ENCODE measurements at regions not wholly inside any gene's neighbourhood (a gene's known extent, or its start where the extent isn't known, plus 50 kb on each side); places are given as distances from the start of the nearest gene placed in this dataset.
"Not testable (repeated sequence)": the region's sequence is repeated elsewhere in the genome, so short reads cannot be mapped to it uniquely, and the experiment has no call there.

GRCh38 chr1:244328476-244328875 is 123.2 kb downstream of the ADSS2 start:
- no peaks in the 10 kb centered on the region for H3K36me3 ChIP-seq
- no peaks in the 10 kb centered on the region for H3K27me3 ChIP-seq

GRCh38 chr1:244329591-244330317 is 122.0 kb downstream of the ADSS2 start:
- H3K4me1 ChIP-seq (ENCODE audit: low read depth), result no peaks in the 10 kb centered on the region
- no peak for TF ChIP-seq CTCF (IDR thresholded peaks at IDR 0.05; ENCODE audit: low read depth, low read length)

More at GRCh38 chr1:244328476-244328875, 123.2 kb downstream of the ADSS2 start:
- no peak overlapping the region for H3K27ac ChIP-seq
- no peaks in the 10 kb centered on the region for H3K4me1 ChIP-seq (ENCODE audit: low read depth)
- DNase-seq (ENCODE audit: low read depth in 1 of 2, low spot score in 1 of 2), result no peak
- H3K4me3 ChIP-seq, result no peak overlapping the region
- no peak for TF ChIP-seq CTCF (IDR thresholded peaks at IDR 0.05; ENCODE audit: low read depth, low read length)
- H3K9me3 ChIP-seq (ENCODE audit: low read depth), result no peaks in the 10 kb centered on the region

GRCh38 chr1:244330318-244330625 is 121.4 kb downstream of the ADSS2 start:
- DNase-seq (ENCODE audit: low read depth in 1 of 2, low spot score in 1 of 2), result no peak
- no peak for TF ChIP-seq CTCF (IDR thresholded peaks at IDR 0.05; ENCODE audit: low read depth, low read length)
- Histone ChIP-seq H3K4me1 (ENCODE audit: low read depth) (no peaks in the 10 kb centered on the region), H3K27me3 (no peaks in the 10 kb centered on the region), H3K9me3 (ENCODE audit: low read depth) (no peaks in the 10 kb centered on the region), H3K36me3 (no peaks in the 10 kb centered on the region), H3K27ac (no peak overlapping the region), H3K4me3 (no peak overlapping the region)

More at GRCh38 chr1:244329591-244330317, 122.0 kb downstream of the ADSS2 start:
- H3K9me3 ChIP-seq (ENCODE audit: low read depth), result no peaks in the 10 kb centered on the region
- no peaks in the 10 kb centered on the region for H3K36me3 ChIP-seq
- no peaks in the 10 kb centered on the region for H3K27me3 ChIP-seq
- H3K27ac ChIP-seq, result no peak overlapping the region
- no peak for DNase-seq (ENCODE audit: low read depth in 1 of 2, low spot score in 1 of 2)
- no peak overlapping the region for H3K4me3 ChIP-seq

GRCh38 chr1:244332761-244333160 is 118.9 kb downstream of the ADSS2 start:
- DNase-seq (ENCODE audit: low read depth in 1 of 2, low spot score in 1 of 2); H3K9me3 ChIP-seq (ENCODE audit: low read depth); H3K4me1 ChIP-seq (ENCODE audit: low read depth); H3K27ac ChIP-seq; H3K36me3 ChIP-seq; H3K27me3 ChIP-seq; H3K4me3 ChIP-seq: not testable (repeated sequence)

GRCh38 chr1:244334315-244334714 is 117.4 kb downstream of the ADSS2 start:
- not testable (repeated sequence) for H3K4me3 ChIP-seq; DNase-seq (ENCODE audit: low read depth in 1 of 2, low spot score in 1 of 2); H3K36me3 ChIP-seq; H3K27me3 ChIP-seq; H3K4me1 ChIP-seq (ENCODE audit: low read depth); H3K27ac ChIP-seq; H3K9me3 ChIP-seq (ENCODE audit: low read depth)

- not testable (repeated sequence) for H3K27ac ChIP-seq; H3K9me3 ChIP-seq (ENCODE audit: low read depth); H3K4me3 ChIP-seq; H3K36me3 ChIP-seq; H3K4me1 ChIP-seq (ENCODE audit: low read depth); DNase-seq (ENCODE audit: low read depth in 1 of 2, low spot score in 1 of 2); H3K27me3 ChIP-seq
These were observed 116.9 kb downstream of the ADSS2 start for GRCh38 chr1:244334842-244335241.

- no peak for TF ChIP-seq CTCF (IDR thresholded peaks at IDR 0.05; ENCODE audit: low read depth, low read length)
- Histone ChIP-seq H3K36me3 (no peaks in the 10 kb centered on the region), H3K4me1 (ENCODE audit: low read depth) (no peaks in the 10 kb centered on the region), H3K9me3 (ENCODE audit: low read depth) (no peaks in the 10 kb centered on the region), H3K27ac (no peak overlapping the region), H3K27me3 (no peaks in the 10 kb centered on the region), H3K4me3 (no peak overlapping the region)
- DNase-seq (ENCODE audit: low read depth in 1 of 2, low spot score in 1 of 2), result no peak
These were observed 116.3 kb downstream of the ADSS2 start for GRCh38 chr1:244335456-244335855.
